GDM1 (cell line): ENCODE measurements at regions not wholly inside any gene's neighbourhood (a gene's known extent, or its start where the extent isn't known, plus 50 kb on each side); places are given as distances from the start of the nearest gene placed in this dataset.

Source experiments
- DNase-seq: peaks from one replicate; lab custom pipeline; 2025; lab: John Stamatoyannopoulos, UW

- no peak for DNase-seq
These were observed 304.3 kb downstream of the TLE3 start for GRCh38 chr15:69793431-69793780.

DNA sequence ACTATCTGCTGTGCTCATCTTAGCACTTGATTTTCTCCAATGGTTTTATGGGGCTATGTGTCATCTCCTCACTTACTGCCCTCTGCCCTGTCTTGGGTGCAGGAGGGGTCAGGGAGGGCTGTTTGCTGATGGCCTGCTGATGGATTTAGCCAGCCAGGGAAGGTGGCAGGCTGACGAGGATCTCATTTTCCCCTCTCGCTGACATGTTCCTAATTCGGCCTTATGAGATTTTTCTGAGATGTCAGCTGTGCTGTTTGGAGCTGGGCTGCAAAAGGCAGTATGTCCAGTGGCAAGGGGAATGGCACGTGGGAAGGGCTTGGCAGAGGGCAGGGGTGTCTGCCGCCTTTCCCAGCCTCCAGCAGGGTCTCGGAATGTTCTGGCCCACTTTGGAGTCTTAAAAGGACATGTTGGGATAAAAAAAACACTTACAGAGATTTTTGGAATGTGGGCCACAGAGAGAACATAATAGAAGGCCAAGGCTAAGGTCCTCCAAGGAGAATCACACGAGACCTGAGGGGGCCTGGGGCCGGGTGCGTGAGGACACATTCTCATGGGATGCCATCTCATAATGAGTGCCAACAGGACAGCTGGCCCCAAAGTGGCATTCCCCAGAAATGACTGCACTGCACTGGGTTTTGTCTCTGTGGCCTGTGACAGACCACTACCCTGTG is 303.8 kb downstream of the TLE3 start:
- DNase-seq: no peak

DNA sequence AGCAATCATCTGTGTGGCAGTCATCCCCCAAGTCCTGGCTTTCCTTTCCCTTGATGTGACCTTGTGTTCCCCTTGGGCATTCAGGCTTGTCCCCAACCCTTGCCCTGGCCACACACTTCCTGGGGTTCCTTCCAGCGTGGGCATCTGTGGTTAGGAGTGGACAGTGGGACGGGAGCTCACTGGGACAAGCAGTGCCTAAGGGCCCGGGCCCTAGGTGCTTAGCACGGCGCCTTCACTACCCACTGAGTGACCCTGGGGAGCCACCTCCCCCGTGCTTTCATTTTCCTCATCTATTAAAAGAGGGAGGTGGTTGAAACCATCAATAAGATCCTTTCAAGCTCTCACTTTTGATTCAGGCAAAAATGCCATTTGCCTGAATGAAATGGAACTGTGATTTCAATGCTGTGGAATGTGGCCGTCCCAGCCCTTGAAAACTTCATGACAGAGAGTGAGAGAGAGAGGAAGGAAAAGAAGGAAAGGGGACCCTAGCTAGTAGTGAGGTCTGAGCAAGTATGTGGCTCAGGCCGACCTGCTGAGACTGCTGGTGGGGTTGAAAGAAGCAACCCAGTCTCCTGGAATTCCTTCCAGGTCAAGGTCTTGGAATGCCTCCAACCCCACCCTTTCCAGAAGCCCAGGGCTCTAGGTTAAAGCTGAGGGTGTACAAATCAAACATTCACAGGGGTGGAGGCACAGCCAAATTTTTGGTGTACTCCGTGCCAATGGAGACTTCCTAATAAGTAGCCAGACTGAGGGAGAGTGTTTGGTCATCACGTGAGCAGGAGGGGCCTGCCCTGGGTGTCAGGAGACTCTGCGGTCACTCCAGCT is 302.9 kb downstream of the TLE3 start:
- DNase-seq: no peak

DNA sequence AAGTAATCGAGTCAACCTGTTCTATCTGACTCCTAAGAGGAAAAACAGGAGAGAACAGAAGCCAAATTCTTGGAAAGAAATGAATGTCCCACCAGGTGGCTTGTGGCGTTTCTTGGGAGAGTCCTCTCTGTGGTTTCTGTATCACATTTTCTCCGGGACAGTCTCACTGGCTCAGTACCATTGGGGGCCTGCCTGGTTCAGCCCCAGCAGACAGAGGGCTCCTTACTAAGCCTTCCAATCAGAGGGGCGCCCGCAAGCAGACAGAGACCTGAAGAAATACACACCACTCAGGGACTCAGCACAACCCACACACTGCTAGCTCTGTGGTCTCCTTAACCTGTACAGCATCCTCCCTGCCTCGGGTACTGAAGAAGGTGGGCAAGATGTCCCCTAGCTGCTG is 302.1 kb downstream of the TLE3 start:
- DNase-seq: no peak

DNA sequence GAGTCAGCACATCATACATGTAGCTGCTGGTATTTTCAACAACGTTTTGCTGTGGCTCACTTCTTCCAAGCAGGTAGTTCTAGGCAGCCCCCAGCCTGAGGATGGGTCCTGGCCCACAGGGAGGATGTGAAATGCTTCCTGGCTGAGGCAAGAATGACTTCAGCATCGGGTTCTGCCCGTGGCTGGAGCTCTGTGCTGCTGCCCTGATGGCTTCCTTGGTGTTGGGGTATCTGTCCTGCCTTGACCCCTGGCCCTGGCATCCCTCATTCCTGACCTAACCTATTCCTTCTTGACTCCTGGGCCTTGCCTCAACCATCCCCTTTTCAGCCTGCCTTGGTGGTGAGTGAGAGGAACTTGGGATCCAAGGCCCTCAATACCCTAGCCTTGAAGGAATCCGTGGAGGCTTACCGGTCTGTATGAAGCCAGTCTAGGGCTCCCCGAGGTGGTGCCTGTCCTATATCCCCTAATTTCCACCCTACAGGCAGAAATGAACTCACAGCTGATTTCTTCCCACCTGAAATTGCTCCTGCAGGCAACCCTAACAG is 300.6 kb downstream of the TLE3 start:
- no peak for DNase-seq

DNA sequence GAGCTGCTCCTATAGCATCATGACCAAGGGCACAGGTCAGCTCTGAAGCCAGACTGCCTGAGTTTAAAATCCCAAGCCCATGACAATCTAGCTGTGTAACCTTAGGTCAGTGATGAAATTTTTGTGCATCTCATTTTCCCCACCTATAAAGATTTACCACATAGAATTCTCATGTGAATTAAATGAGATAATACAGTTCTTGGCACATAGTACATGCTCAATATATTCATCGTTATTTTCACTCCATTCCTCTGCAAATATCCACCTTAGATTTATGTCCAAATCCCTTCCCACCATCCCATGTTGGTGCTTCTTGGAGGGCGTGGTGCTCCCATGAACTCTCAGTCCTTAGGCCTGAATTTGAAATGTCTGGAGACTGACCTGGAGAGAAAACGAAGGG is 300.1 kb downstream of the TLE3 start:
- no peak for DNase-seq

DNA sequence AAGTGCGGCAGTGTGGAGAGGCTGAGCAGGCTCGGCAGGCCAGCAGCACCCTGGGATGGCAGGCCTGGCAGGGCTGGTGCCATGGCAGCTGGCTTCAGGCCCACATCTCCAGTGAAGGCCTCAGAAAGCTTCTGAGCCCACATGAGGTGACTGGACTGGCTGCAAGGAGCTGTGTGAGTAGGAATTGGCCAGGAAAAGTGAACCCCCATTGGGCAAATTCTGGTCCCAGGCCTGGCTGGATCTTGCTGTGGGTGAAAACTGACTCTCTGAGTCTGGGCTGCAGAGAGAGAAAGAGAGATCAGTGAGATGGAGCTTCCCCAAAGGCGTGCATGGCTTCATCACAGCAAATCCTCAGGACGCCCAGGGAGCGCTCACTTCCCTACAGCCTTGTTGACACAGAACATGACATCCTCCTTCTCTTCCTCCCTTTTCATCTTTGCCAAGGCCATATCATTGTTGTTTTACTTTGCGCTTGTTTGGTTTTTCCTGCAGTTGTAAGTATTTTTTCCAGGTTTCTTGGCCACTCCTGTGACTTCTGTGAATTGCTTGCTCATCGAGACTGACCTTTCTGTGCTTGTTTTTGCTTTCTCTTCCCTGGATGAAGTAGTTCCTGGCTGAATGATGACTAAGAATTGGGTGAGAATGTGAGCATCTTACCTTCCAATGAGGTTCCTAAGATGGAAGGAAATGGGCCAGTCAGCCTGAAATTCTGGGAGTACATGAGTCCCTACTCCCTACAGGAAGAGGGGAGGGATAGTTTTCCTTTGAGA is 299.1 kb downstream of the TLE3 start:
- no peak for DNase-seq

GRCh38 chr15:69801144-69801543 is 296.6 kb downstream of the TLE3 start:
- DNase-seq: no peak

- DNase-seq: no peak
These were observed 295.3 kb downstream of the TLE3 start for GRCh38 chr15:69802432-69802831.

DNA sequence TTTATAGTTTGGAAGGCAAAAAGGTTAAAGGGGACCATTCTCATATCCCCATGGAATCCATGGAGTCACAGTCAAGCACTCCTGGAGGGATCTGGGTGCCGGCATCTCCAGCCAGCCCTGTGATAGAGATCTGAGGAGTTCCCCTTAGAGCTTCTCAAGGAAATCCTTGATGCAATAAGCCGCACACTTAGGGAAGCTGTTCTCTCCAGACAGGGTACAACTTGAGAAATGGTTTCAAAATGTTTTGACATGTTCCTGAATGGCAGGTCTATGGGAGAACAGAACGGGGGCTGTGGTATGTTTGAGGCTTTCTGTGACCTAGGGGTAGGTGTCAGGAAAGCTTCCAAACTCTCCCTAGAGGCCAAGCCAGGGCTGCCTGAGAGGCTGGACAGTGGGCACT is 292.9 kb downstream of the TLE3 start:
- no peak for DNase-seq

- no peak for DNase-seq
These were observed 292.3 kb downstream of the TLE3 start for GRCh38 chr15:69805248-69805953.

DNA sequence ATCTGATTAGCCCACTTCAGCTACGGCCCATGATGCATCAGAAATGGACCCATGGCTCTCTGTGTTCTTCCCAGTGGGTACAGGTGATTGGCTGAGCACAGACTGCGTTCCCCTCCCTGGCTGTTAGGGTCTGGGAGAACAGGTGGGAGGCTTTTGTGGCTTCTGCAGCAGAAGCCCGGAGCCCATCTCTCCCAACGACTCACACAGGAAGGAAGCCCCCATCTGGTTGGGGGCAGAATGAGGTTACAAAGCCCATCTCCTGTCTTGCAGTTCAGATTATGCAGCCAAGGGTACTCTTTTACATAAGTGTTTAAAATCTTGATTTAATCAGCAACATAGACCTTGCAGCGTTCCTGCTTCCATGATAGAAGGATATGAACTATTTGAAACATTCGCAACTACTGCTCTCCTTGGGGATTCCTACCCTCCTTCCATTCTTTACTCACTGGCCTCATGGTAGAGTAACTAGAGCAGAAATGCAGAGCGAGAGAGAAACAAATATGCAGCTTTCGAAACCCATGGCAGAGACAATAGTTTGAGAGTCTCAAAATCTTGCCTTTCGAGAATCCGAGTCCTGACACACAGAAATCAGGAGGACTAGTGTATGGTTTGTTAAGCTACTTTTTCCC is 291.3 kb downstream of the TLE3 start:
- peak; percentile 12 for DNase-seq

DNA sequence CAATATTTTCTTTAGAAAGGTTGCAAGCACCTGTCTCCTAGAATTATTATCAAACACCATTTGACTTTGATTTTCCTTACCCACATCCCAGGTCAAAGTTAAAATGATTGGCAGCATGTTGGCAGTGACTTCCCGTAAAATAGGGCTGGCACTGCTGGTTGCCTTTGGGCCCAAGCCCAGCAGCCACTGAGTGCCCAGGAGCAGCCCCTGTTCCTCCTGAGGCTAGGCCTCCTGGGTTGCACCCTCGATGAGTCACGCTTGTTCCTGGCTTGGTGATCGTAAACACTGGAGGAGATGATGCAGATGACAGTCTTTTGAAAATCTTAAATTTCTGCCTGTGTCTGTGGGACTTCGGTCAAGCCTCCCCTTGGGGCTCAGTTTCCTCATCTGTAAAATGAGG is 290.0 kb downstream of the TLE3 start:
- no peak for DNase-seq

- DNase-seq: no peak
These were observed 289.0 kb downstream of the TLE3 start for GRCh38 chr15:69808756-69809155.

GRCh38 chr15:69809421-69809820 is 288.3 kb downstream of the TLE3 start:
- DNase-seq: no peak

GRCh38 chr15:69810431-69811354 is 287.0 kb downstream of the TLE3 start:
- DNase-seq: no peak

- no peak for DNase-seq
These were observed 284.9 kb downstream of the TLE3 start for GRCh38 chr15:69812861-69813261.

DNA sequence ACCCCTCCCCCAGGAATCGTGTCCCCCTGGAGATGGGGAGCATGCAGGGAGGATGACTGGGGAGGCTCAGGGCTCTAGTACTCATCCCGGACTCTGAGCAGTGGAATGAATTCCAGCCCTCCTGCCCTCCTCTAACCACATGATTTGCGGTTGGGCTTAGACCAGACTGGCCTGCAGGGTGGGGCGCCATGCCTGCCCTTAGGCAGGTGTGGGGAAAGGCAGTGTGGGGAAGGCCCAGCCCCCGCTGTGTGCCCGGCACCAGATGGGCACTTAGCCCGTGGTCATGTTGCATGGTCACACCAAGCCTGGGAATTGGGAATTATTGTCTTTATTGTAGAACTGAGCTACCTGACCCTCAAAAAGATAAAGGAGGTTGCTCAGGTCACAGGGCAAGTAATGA is 283.8 kb downstream of the TLE3 start:
- DNase-seq: no peak

DNA sequence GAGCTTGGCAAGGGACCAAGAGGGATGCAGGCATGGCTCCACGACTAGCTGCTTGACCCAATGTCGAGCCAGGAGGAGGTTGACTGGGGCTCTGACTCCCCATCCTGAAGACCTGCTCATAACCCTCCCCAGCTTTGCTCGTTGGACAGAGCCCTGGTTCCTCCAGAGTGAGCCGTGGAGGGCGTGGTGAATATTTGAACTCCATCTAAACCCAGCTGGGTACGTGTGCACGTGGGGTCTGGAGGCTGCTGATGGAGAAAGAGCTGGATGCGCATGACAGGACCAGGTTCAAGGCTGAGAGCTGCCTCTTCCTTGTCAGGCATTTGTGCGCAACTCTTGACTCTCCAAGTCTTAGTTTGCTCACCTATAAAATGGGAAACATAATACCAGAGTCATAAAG is 282.8 kb downstream of the TLE3 start:
- DNase-seq: no peak

DNA sequence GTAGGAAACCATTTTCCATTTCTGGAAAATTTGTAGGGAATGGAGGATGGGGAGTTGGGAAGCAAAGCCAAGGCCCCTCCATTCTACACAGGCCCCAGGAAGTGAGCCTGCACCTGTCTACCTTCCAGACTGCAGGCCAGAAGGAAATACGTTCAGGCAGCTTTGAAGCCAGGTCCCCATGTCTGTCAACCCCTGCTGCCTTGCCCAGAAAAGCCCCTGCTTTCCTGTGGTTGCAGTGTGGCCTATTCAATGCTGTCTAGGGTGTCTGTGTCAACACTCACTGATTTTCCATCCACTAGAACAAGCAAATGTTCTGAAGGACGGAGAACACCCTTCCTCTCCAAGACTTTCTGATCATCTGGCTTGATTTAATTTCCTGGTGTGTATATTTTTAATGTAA is 281.9 kb downstream of the TLE3 start:
- no peak for DNase-seq

GRCh38 chr15:69816522-69816921 is 281.2 kb downstream of the TLE3 start:
- no peak for DNase-seq
